ENCODE measurements at regions not wholly inside any gene's neighbourhood (a gene's known extent, or its start where the extent isn't known, plus 50 kb on each side); places are given as distances from the start of the nearest gene placed in this dataset.
"Not testable (repeated sequence)": the region's sequence is repeated elsewhere in the genome, so short reads cannot be mapped to it uniquely, and the experiment has no call there.

DNA sequence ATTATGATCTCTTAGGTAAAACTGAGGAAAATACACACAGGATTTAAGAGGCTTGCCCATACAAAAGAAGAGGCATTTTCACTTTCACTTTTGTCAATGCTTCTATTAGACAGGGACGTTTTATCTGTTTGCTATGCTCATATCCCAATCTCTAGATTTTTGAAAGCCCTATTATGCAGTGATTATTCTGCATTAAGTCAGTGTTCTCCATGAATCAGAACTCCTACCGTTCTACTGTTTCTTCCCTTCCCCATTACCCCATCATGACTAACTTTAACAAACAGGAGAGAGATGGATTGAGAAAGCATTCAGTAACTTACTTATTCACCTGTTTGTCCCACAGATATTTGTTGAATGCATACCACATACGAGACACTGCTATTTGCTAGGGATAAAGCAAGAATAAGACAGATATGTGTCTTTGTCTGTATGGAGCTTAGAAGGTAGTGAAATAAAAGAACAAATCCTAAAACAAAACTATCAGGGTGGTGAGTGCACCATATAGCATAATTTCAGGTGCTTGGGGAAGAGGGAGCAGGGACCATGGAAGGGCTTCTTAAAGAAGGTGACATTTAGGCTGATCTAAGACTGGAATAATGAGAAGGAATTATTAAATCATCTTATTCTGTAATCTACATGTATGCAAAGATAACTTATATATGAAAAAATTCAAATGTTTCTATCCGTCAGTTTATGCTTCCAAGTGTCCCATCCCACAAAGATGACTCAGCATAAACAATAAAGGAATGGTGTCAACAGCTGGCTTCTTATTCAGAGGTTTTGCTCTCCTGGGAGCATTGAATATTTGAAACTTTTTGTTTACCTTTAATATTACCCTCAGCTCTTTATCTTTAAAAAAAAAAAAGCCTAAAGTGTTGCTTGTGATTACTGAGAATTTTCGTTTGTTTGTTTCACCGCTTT, 328.1 kb downstream of the HINT1 start:
- DNase-seq (ENCODE audit: low read depth in 2 of 2): no peak

DNA sequence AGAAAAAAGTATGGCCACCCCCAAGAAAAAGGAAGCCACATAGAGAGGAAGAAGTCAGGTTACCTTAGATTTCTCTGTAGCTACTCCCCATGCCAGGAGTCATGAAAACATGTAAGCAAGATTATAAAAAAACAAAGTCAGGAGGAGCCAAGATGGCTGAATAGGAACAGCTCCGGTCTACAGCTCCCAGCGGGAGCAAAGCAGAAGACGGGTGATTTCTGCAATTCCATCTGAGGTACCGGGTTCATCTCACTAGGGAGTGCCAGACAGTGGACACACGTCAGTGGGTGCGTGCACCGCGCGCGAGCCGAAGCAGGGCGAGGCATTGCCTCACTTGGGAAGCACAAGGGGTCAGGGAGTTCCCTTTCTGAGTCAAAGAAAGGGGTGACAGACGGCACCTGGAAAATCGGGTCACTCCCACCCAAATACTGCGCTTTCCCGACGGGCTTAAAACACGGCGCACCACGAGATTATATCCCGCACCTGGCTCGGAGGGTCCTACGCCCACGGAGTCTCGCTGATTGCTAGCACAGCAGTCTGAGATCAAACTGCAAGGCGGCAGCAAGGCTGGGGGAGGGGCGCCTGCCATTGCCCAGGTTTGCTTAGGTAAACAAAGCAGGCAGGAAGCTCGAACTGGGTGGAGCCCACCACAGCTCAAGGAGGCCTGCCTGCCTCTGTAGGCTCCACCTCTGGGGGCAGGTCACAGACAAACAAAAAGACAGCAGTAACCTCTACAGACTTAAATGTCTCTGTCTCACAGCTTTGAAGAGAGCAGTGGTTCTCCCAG, 347.3 kb downstream of the HINT1 start:
- DNase-seq (ENCODE audit: low read depth in 2 of 2): not testable (repeated sequence)

DNA sequence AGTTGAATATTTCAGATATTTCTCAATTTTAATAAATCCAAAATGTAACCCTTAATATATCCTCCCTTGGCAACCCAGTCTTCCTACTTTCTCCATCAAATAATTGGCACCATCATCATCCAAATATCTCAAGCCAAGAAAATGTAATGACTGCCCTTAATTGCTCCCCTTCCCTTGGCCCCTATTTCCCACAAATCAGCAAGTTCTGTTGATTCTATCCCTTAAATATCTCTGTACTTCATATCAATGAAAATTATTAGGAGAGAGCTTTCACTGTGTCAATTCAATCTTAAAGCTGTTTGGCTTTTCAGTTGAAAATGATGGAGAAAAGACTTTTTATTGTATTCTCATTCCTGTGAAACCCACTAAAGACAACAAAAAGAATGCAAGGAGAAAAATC, 349.8 kb downstream of the HINT1 start:
- no peak for DNase-seq (ENCODE audit: low read depth in 2 of 2)

DNA sequence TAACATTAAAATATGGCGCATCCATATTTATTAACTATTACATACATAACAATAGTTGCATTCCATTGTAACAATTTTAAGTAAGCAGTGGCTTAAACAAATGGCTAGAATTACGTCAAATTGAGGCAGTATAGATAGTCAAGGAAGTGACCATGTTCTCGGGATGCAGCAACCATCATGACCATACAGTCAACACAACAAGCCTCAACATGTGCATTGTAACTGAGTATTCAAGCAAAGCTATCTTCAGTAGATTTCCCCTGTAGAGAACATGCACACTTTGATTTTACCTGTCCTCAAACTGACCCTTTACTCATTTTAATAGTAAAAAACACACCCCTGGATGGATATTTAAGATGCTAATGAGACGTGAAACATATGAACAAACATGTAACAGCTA, 356.4 kb downstream of the HINT1 start:
- no peak for DNase-seq (ENCODE audit: low read depth in 2 of 2)

DNA sequence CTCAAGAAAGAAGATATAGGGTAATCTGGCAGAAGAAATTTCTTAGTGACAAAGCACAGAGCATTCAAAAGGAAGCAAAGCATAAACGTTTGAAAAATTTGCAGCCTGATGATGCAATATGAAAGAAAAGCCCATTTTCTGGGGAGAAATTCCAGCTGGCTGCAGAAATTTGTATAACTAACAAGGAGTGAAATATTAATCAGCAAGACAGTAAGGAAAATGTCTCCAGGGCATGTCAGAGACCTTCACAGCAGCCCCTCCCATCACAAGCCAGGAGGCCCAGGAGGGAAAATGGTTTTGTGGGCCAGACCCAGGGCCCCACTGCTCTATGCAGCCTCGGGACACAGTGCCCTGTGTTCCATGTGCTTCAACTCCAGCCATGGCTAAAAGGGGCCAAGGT, 359.4 kb downstream of the HINT1 start:
- no peak for DNase-seq (ENCODE audit: low read depth in 2 of 2)

DNA sequence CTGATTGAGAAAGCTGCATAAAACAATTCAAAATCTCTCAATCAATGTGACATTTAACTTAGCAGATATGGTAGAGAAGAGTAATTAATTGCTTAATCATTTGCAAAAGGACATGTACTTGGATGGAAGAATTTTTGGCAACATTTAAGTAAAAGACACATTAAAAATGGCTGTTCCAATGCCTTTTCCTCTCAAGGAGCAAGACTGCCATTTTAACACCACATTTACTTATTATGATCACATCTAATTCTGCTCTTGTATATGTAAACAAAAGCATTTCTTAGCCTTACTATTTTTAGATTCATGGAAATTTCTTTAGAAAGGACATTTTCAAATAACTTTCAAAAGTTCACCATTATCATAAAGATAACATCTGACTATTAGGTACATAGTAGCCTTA, 360.0 kb downstream of the HINT1 start:
- DNase-seq (ENCODE audit: low read depth in 2 of 2): no peak

DNA sequence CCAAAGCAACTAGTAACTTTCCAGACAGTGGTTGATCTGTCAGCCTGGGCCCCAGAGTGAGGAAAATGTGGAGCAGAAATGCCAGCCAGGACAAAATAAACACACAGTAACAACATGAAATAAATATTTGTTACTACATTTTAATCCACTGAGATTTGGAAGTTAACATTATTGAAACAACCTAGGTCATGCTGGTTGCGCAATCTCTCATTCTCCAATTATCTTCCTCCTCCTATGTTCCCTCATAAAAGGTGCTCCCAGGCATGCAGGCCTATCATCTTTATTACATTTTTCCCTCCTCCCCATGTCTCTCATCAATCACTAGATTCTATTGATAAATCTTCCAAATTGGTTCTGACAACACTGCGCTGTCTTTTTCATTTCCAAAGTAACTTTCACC, 363.1 kb downstream of the HINT1 start:
- no peak for DNase-seq (ENCODE audit: low read depth in 2 of 2)

DNA sequence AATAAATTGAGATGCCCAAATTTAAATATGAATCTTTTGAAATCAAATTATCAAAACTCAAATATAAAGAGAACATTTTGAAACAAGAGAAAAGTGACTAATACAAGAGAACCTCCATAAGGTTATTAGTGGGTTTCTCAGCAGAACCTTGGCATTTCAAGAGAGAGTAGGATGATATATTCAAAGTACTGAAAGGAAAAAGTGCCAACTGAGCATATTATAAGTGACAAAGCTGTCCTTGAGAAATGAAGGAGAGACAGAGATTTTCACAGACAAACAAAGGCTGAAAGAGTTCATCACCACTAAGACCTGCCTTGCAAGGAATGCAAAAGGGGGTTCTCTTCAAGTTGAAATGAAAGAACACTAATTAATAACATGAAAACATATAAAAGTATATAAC, 366.0 kb downstream of the HINT1 start:
- DNase-seq (ENCODE audit: low read depth in 2 of 2): no peak

DNA sequence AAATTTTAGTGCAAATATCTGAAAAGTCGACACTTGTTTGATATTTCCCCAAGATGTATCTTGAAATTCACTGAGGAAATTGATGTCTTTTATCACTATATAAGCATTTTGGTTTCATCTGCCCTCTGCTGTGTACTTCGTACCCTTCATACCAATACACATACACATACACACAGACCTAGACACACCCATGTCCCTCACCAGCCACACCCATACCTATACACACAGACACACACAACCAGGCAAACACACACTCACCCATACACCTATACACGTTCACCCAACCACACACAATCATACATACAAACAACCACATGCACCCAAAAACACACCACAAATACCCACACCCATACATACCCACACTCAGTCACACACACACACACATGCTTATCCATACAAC, 367.8 kb downstream of the HINT1 start:
- DNase-seq (ENCODE audit: low read depth in 2 of 2): no peak

DNA sequence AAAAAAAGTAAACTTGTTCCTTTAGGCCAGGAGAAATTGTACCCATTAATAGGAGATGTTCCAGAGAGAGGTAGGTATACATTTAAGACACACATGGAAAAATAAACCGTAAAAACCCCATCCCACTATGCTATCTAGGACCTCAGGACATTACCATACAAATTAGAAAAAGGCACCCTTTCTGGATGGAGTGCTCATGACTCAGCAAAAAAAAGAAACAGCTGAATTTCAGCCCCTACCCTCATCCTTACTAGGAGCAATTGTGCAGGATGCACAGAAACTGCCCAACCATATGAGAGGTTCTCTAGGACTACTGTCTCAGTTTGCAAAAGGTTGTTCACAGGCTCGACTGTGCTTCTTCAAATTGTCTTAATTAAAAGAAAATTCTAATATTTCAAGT, 368.2 kb downstream of the HINT1 start:
- no peak for DNase-seq (ENCODE audit: low read depth in 2 of 2)

DNA sequence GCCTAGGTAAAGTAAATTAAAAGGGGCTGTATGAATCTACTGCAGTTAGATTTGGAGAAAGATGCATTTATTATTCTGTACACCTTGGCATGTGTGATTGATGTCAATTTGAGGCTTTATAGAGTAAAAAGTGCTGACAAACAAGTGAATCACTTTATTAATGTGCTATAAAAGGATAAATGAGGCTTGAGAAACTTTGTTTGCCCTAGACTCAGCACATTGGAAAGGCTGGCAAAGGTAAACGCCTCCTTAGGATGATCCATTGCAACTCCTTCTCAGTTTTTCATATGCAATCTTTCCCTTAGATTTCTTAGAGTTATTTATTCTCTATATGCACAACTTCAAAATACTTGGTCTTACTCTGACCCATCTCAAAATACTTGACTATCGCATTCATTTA, 369.0 kb downstream of the HINT1 start:
- no peak for DNase-seq (ENCODE audit: low read depth in 2 of 2)

DNA sequence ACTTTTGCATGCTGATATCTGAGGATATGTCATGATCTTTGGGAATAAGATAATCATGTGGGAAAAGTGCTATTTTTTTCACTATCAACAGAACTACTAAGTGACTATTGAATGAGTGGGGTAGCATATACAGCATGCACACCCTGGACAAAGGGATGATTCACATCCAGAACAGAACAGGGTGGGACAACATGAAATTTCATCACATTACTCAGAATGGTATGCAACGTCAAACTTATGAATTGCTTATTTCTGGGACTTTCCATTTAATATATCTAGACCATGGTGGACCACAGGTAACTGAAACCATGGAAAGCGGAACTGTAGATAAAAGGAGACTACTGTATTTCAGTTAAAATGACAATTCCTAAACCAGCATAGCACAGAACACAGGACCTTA, 370.0 kb downstream of the HINT1 start:
- DNase-seq (ENCODE audit: low read depth in 2 of 2): no peak

DNA sequence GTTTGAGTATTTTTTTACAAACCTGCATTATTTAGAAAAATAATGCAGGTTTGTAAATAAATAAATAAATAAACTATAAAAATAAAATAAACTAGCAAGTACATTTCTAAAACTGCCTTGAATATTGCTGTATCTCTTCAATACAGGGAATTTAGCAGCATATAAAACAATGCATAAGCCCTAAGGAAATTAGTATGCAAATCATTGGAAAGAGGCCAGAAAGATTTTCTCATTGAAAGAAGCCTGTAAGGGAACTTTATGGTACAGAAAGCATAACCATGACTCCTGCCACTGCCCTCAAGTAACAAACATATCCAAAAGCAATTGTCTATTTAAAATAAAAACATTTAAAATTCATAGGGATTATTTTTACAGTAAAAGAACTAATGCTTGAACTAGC, 387.3 kb downstream of the HINT1 start:
- no peak for DNase-seq (ENCODE audit: low read depth in 2 of 2)

DNA sequence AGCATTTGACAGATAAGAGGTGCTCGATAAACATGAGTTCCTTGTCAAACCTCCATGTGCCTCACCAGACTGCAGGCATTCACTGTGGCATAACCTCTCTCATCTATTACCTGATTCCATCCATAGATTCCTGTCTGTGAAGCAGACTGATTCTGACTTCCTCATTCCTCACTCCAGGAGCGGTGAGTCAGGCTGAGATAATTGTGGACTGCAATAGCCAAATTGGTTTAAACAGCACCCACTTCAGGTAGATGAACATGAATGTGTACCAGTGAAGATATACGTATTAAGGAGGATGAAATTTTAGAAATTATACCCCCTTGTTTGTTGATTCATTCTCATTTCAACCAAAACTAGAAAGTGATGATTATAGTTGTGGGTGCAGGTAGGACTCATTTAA, 391.2 kb downstream of the HINT1 start:
- DNase-seq (ENCODE audit: low read depth in 2 of 2): no peak

DNA sequence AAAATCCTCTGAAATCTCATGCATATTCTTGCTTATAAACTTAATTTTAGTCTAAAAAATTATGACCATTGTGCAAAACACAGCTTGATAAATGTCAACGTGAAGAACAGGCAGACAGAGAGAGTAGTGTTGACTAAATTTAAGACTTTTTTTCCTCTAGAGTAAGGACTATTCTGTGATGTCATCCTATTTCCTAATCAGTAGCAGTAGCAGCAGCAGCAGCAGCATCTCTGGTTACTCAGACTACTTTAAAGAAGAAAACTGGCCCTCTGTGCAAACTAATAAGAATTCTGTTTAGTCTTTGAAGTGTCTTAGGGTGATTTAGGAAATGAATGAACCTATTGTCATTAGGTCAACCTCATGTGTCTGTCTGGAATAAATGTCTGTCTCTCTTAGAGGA, 403.0 kb downstream of the HINT1 start:
- no peak for DNase-seq (ENCODE audit: low read depth in 2 of 2)

DNA sequence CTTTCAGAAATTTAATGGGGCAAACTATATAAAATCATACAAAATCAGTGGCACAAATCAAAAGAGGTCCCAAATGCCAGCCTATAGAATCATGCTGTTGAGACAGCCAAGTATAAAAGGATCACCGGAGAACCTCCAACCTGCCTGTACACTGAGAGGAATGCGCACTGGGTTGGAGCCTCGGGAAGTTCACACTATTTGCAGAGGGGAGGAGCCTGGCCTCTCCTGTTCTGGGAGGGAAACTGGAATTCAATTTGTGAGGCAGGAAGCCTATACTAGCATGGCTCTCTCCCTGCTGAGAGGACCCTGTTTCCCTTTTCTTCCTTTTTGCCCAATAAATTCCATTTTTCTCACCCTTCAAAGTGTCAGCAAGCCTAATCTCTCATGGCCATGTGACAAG, 406.0 kb downstream of the HINT1 start:
- DNase-seq (ENCODE audit: low read depth in 2 of 2): no peak

DNA sequence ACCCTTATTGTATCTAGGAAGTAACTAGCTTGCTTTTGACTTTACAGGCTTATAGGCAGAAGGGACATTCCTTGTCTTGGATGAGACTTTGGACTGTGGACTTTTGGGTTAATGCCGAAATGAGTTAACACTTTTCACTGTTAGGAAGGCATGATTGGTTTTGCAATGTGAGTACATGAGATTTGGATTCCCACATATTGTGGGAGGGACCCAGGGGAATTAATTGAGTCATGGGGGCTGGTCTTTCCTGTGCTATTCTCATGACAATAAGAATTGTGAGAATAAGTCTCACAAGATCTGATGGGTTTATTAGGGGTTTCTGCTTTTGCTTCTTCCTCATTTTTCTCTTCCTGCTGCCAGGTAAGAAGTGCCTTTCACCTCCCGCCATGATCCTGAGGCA, 417.5 kb downstream of the HINT1 start:
- no peak for DNase-seq (ENCODE audit: low read depth in 2 of 2)

DNA sequence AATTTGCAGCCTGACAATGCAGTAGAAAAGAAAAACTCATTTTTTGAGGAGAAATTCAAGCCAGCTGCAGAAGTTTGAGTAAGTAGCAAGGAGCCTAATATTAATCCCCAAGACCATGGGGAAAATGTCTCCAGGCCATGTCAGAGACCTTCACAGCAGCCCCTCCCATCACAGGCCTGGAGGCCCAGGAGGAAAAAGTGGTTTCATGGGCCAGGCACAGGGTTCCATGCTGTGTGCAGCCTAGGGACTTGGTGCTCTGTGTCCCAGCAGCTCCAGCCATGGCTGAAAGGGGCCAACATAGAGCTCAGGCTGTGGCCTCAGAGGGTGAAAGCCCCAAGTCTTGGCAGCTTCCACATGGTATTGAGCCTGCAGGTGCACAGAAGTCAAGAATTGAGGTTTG, 418.4 kb downstream of the HINT1 start:
- not testable (repeated sequence) for DNase-seq (ENCODE audit: low read depth in 2 of 2)

DNA sequence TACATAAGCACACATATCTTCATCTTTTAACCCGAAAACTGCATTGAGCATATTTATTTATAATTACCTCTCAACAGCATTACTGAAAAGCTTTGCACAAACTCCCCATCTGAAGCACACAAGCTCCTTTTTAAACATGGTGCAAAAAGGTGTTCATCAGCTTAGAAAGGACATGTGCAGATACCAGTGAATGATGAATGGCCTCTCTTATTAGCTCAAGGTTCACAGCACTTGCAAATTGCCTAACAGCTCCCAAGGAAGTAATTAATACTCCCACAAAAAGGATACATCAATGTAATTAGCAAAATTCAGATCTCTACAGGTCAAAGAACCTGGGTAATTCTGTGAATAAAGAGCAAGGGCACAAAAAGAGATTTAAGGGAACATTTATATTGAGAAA, 422.0 kb downstream of the HINT1 start:
- DNase-seq (ENCODE audit: low read depth in 2 of 2): no peak

DNA sequence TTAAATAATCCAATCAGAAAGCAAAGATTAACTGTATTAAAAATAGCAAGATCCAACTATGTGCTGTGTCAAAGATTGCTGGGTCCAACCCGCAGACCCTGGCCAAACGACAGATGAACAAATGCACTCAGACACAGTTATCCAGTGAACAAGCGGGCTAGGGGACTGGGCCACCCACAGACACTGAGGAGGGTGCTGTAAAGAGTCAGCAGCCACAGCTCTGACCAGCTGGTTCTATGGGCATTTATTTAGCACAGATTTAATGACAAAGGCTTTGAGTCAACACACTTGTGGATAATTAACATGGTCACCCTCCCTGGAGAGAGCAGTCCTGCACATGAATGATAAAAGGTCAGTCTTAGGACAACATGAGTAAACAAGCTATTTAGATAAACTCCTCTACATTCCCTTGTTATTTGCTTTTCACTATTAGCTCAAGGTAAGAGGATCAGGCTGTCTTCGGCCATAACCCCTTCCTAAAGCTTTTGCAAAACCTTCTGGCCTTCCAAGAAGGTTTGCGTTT, 424.9 kb downstream of the HINT1 start:
- DNase-seq (ENCODE audit: low read depth in 2 of 2): no peak

DNA sequence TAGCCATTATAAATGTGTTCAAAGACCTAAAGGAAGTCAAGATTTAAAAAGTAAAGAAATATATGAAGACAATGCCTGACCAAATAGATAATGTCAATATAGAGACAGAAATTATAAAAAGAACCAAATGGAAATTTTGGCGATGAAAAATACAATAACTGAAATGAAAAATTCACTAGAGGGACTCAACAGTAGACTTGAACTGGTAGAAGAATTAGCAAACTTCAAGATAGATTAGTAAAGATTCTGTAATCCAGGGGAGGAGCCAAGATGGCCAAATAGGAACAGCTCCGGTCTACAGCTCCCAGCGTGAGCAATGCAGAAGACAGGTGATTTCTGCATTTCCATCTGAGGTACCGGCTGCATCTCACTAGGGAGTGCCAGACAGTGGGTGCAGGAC, 433.2 kb downstream of the HINT1 start:
- no peak for DNase-seq (ENCODE audit: low read depth in 2 of 2)

DNA sequence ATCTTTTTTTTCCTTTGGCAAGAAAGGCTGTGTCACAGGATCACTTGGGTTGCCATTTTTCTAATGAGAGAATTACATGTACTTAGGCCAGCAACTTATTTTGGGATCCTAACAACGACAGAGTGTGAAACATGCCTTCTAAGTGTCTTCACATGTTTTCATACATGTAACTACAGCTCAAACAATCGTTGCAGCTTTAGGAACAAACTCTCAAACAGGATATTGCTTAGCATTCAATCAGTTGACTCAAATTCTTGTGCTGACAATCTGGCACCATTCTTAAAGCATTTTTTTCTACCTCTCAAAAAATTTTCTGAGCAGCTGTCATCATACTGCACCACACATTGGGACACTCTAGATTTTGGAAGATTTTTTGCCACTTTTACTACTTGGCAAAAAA, 435.5 kb downstream of the HINT1 start:
- DNase-seq (ENCODE audit: low read depth in 2 of 2): no peak

DNA sequence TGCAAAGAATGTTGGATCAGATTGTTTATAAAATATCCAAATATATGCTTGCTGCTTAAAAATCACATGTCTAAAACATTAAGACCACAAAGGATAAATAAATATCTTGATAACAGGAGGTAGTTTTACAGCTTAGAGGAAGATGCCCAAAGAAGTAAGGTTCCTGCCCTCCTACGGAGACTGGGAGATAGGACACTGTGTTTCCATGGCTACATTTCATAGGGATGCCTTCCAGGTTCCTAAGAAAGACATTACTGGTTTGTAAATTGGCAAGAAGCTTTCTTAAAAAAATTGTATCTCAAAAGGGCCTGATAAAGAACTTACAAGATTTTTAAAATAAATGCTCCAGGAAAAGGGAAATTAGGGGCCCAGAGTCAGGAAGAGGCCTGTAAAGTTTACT, 437.2 kb downstream of the HINT1 start:
- DNase-seq (ENCODE audit: low read depth in 2 of 2): no peak
